ENCODE measurements at regions not wholly inside any gene's neighbourhood (a gene's known extent, or its start where the extent isn't known, plus 50 kb on each side); places are given as distances from the start of the nearest gene placed in this dataset.
A peak's percentile ranks its signal among the peaks of the same experiment; 100 is the strongest.

GRCh38 chr1:172971241-172971640, 79.5 kb downstream of the TNFSF18 start:
- FAIRE-seq = no peak
- DNase-seq (ENCODE audit: insufficient read length, low spot score) = no peak
- TF ChIP-seq POLR2A (IDR thresholded peaks at IDR 0.05; ENCODE audit: low read depth, low read length) = no peak

GRCh38 chr1:172972258-172972657, 78.5 kb downstream of the TNFSF18 start:
- DNase-seq (ENCODE audit: insufficient read length, low spot score) = no peak
- FAIRE-seq = no peak
- TF ChIP-seq POLR2A (IDR thresholded peaks at IDR 0.05; ENCODE audit: low read depth, low read length) = no peak

GRCh38 chr1:172973424-172973823, 77.3 kb downstream of the TNFSF18 start:
- FAIRE-seq = no peak
- TF ChIP-seq POLR2A (IDR thresholded peaks at IDR 0.05; ENCODE audit: low read depth, low read length) = no peak
- no peak for DNase-seq (ENCODE audit: insufficient read length, low spot score)

GRCh38 chr1:172976222-172977041, 74.3 kb downstream of the TNFSF18 start:
- FAIRE-seq = peak; percentile 45

DNA sequence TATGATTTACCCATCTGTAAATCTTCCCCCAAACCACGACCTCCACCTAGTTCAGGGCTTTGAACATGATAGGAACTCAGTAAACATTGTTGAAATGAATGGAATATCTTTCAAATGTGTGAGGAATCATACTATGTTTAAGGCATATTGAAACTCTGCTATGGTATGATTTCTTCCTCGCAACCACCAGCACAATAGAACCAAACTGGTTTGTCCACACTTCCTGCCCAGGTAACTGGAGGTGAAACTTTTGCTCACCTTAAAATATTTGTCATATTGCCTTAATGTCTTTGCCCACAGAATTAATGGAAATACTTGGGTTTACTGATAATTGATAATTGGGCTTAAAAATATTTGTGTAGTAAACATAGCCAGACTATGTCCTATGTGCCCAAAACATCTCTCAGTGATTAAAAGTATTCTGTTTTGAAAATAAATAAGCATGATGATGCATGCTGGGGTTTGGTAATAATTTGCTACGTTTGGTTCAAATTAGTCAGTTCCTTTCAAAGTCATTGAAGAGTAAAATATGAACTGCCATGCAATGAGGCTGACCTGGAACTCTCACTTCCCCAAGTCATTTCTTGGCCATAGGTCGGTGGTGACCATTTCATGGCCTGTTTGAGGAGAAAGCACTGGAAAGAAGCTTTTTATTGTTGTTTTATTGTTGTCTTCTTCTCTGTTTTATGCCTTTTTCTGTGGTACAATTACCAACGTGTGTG, 73.3 kb downstream of the TNFSF18 start:
- FAIRE-seq = no peak
- no peak for TF ChIP-seq POLR2A (IDR thresholded peaks at IDR 0.05; ENCODE audit: low read depth, low read length)
- DNase-seq (ENCODE audit: insufficient read length, low spot score) = no peak

More at GRCh38 chr1:172976222-172977041, 74.3 kb downstream of the TNFSF18 start:
- no peak for TF ChIP-seq POLR2A (IDR thresholded peaks at IDR 0.05; ENCODE audit: low read depth, low read length)
- no peak for DNase-seq (ENCODE audit: insufficient read length, low spot score)

GRCh38 chr1:172978595-172978994, 72.1 kb downstream of the TNFSF18 start:
- FAIRE-seq = no peak
- TF ChIP-seq POLR2A (IDR thresholded peaks at IDR 0.05; ENCODE audit: low read depth, low read length) = no peak
- no peak for DNase-seq (ENCODE audit: insufficient read length, low spot score)

DNA sequence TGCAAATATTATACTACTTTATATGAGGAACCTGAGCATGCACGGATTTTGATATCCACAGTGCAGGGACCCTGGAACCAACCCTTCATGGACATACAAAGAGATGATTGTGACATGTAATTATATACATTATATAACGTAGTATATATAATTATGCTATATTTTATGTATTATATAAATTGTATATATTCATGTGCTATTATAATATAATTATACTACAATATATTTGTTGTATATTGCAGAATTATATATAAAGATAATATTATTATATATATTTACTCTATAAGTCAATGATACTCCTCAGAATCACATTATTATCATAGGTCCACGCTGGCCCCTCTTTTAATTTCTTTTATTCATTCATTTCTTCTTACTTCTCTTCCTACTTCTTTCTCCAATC, 70.9 kb downstream of the TNFSF18 start:
- no peak for DNase-seq (ENCODE audit: insufficient read length, low spot score)
- FAIRE-seq = no peak
- no peak for TF ChIP-seq POLR2A (IDR thresholded peaks at IDR 0.05; ENCODE audit: low read depth, low read length)

DNA sequence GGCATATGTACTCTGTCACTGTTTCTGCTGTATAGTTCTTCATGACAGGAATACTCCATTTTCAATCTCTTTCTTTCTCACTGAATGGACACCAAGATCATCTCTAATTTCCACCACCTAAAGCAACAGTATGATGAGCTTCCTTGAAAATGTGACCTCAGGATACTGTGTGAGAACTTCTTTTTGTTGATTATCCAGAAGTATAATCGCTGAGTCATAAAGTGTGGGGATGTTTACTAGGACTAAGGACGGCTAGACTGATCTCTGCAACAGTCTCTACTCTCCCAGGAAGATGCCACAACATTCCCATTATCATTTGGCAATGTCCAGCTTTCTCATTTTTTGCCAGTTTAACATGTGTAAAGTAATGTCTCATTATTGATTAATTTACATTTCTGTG, 70.3 kb downstream of the TNFSF18 start:
- FAIRE-seq (no peak), DNase-seq (ENCODE audit: insufficient read length, low spot score) (no peak)
- no peak for TF ChIP-seq POLR2A (IDR thresholded peaks at IDR 0.05; ENCODE audit: low read depth, low read length)

DNA sequence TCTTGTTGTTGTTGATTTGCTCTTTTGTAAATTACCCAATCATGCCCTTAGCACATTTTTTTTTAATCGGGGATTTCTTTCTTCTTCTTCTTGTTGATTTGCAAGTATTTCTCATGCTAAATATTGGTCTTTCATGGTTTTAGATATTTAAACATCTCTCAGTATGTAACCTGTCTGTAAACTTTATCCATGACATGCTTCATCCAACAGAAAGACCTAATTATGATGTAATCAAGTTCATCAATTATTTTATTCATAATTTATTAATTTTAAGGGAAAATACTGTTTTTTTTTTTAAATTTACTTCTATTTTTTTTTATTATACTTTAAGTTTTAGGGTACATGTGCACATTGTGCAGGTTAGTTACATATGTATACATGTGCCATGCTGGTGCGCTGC, 69.8 kb downstream of the TNFSF18 start:
- DNase-seq (ENCODE audit: insufficient read length, low spot score) (no peak), FAIRE-seq (no peak)
- no peak for TF ChIP-seq POLR2A (IDR thresholded peaks at IDR 0.05; ENCODE audit: low read depth, low read length)
